Upper lobe of left lung (tissue), 4 donors: ENCODE measurements at regions not wholly inside any gene's neighbourhood (a gene's known extent, or its start where the extent isn't known, plus 50 kb on each side); places are given as distances from the start of the nearest gene placed in this dataset.

Experiments
- POLR2A ChIP-seq, 4 donors: fragments of 450-650 bp; IDR thresholded peaks; one replicate each; pipeline ENCODE4 v1.5.1; 2016 to 2017; ENCODE audit warnings: antibody characterized with exemption in 4 of 4, mild to moderate bottlenecking in 2 of 4
- POLR2AphosphoS5 ChIP-seq, 2 donors: sonication (generic); formaldehyde crosslinking; IDR thresholded peaks; one replicate each; pipeline ENCODE4 v1.5.1; 2017; ENCODE audit warnings: antibody characterized with exemption in 2 of 2
- TF ChIP-seq, protein P1 (sequence below), 6 experiments: fragments of 450-650 bp in 4 of 6; fragments of 200-600 bp in 2 of 6; sonication (generic) in 2 of 6; IDR thresholded peaks; one replicate each; pipeline ENCODE4 v1.5.1; 2016 to 2019; ENCODE audit warnings: antibody characterized with exemption in 6 of 6

DNA sequence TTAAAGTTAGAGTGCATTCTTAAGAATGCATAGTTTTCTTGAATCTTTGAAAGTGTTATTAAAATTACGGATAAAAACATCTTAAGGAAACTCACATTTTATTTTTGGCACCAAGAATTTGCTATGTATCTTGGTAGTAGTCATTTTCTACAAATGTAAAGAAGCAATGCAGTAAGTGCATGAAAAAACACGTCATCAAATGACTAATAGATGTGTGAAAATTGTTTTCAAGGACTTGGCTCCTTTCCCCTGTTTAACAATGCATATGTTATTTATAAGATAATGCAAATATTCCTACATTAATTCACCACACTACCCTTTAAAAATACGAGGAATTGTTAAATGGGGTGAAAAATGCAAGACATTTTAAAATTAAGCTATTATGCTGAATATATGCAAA is 461.2 kb upstream of the PCDH7 start:
- TF ChIP-seq, protein P1, sequence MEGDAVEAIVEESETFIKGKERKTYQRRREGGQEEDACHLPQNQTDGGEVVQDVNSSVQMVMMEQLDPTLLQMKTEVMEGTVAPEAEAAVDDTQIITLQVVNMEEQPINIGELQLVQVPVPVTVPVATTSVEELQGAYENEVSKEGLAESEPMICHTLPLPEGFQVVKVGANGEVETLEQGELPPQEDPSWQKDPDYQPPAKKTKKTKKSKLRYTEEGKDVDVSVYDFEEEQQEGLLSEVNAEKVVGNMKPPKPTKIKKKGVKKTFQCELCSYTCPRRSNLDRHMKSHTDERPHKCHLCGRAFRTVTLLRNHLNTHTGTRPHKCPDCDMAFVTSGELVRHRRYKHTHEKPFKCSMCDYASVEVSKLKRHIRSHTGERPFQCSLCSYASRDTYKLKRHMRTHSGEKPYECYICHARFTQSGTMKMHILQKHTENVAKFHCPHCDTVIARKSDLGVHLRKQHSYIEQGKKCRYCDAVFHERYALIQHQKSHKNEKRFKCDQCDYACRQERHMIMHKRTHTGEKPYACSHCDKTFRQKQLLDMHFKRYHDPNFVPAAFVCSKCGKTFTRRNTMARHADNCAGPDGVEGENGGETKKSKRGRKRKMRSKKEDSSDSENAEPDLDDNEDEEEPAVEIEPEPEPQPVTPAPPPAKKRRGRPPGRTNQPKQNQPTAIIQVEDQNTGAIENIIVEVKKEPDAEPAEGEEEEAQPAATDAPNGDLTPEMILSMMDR (IDR thresholded peaks at IDR 0.05), result no peak
- TF ChIP-seq POLR2AphosphoS5 (IDR thresholded peaks at IDR 0.05), result no peak
- TF ChIP-seq POLR2A (IDR thresholded peaks at IDR 0.05), result no peak
